SJCRH30 (cell line): ENCODE measurements at regions not wholly inside any gene's neighbourhood (a gene's known extent, or its start where the extent isn't known, plus 50 kb on each side); places are given as distances from the start of the nearest gene placed in this dataset.
"Not testable (repeated sequence)": the region's sequence is repeated elsewhere in the genome, so short reads cannot be mapped to it uniquely, and the experiment has no call there.

Experiments used
- DNase-seq, 2 experiments: peaks; one replicate each; pipeline ENCODE4 v3.0.0-alpha.2; 2015 to 2020
- H3K27ac ChIP-seq: fragments of 250-450 bp; sonication (Bioruptor Pico); 2 replicates; pipeline ENCODE4 v1.5.1; 2020; ENCODE audit warnings: mild to moderate bottlenecking, moderate library complexity
- H3K27me3 ChIP-seq: fragments of 250-450 bp; sonication (Bioruptor Pico); 2 replicates; pipeline ENCODE4 v1.5.1; 2020; ENCODE audit warnings: mild to moderate bottlenecking, moderate library complexity
- H3K36me3 ChIP-seq: fragments of 250-450 bp; sonication (Bioruptor Pico); 2 replicates; pipeline ENCODE4 v1.5.1; 2020; ENCODE audit warnings: mild to moderate bottlenecking, moderate library complexity
- H3K4me1 ChIP-seq: fragments of 250-450 bp; sonication (Bioruptor Pico); 2 replicates; pipeline ENCODE4 v1.5.1; 2020; ENCODE audit warnings: mild to moderate bottlenecking, moderate library complexity
- H3K4me3 ChIP-seq: fragments of 250-450 bp; sonication (Bioruptor Pico); 2 replicates; pipeline ENCODE4 v1.5.1; 2020; ENCODE audit warnings: mild to moderate bottlenecking, moderate library complexity
- H3K9me3 ChIP-seq: fragments of 250-450 bp; sonication (Bioruptor Pico); replicated peaks from 2 replicates; pipeline ENCODE4 v1.5.1; 2020; ENCODE audit warnings: mild to moderate bottlenecking, moderate library complexity

DNA sequence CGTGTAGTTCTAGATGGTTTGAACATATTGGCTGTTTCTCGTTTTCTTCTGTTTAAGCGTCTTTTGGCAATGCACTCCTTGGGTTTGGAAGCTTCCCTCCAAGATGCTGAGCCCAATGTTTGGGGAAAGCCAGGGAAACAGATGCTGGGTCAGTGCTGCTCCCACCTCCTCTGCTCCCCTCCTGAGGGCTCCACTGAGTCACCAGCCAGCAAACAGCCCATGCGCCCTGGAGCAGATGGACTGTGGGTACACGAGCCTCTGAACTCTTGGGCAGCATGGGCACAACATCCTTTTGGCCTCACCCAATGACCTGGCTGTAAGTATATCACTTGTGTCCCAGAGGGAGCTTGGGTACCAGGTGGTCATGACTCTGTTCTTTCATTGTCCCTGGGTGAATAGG lies 207.6 kb downstream of the BUB3 start:
- H3K27ac ChIP-seq = no peak overlapping the region
- H3K9me3 ChIP-seq = no peaks in the 10 kb centered on the region
- H3K4me1 ChIP-seq = no peaks in the 10 kb centered on the region
- H3K36me3 ChIP-seq = no peaks in the 10 kb centered on the region
- no peak for DNase-seq
- no peaks in the 10 kb centered on the region for H3K27me3 ChIP-seq
- no peak overlapping the region for H3K4me3 ChIP-seq

DNA sequence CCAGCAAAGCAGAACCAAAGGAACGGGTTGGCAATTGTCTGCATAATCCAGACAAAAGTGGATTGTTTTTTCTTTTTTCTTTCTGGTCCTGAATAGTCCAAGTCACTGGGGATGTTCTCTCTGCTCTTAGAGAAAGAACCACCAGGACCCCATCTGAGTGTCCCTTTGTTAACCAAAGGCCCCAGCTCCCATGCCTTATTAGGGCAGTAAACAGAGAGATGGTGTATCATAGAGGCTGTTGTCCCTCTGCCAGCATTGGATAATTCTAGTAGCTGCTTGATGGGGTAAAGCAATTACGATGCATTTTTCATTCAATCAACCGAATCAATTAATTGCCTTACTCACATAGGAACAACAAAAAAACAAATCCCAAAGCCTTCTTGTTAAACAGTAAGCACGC lies 213.0 kb downstream of the BUB3 start:
- H3K27me3 ChIP-seq = no peaks in the 10 kb centered on the region
- no peak for DNase-seq
- H3K4me3 ChIP-seq = no peak overlapping the region
- no peaks in the 10 kb centered on the region for H3K4me1 ChIP-seq
- H3K36me3 ChIP-seq = no peaks in the 10 kb centered on the region
- no peak overlapping the region for H3K27ac ChIP-seq
- H3K9me3 ChIP-seq = no peaks in the 10 kb centered on the region

DNA sequence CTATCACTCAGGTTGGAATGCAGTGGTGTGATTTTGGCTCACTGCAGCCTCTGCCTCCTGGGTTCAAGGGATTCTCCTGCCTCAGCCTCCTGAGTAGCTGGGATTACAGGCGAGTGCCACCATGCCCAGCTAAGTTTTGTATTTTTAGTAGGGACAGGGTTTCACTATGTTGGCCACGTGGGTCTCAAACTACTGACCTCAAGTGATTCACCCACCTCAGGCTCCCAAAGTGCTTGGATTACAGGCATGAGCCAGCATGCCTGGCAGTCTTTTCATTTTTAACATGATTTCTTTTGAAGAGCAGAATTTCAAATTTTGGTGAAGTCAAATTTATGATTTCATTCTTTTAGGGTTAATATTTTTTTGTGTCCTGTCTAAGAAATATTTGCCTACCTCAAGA lies 217.4 kb downstream of the BUB3 start:
- not testable (repeated sequence) for DNase-seq, H3K4me3 ChIP-seq, H3K9me3 ChIP-seq, H3K27me3 ChIP-seq, H3K4me1 ChIP-seq, H3K36me3 ChIP-seq, H3K27ac ChIP-seq

GRCh38 chr10:123373591-123373990 lies 219.4 kb downstream of the BUB3 start:
- no peak for DNase-seq
- H3K27ac ChIP-seq = no peak overlapping the region
- H3K27me3 ChIP-seq = no peaks in the 10 kb centered on the region
- H3K36me3 ChIP-seq = no peaks in the 10 kb centered on the region
- H3K9me3 ChIP-seq = no peaks in the 10 kb centered on the region
- no peaks in the 10 kb centered on the region for H3K4me1 ChIP-seq
- no peak overlapping the region for H3K4me3 ChIP-seq

- Histone ChIP-seq H3K4me1 (no peaks in the 10 kb centered on the region), H3K27ac (no peak overlapping the region), H3K36me3 (no peaks in the 10 kb centered on the region), H3K27me3 (no peaks in the 10 kb centered on the region), H3K4me3 (no peak overlapping the region), H3K9me3 (no peaks in the 10 kb centered on the region)
- DNase-seq = no peak
Measured at GRCh38 chr10:123375097-123375496, 220.9 kb downstream of the BUB3 start.

DNA sequence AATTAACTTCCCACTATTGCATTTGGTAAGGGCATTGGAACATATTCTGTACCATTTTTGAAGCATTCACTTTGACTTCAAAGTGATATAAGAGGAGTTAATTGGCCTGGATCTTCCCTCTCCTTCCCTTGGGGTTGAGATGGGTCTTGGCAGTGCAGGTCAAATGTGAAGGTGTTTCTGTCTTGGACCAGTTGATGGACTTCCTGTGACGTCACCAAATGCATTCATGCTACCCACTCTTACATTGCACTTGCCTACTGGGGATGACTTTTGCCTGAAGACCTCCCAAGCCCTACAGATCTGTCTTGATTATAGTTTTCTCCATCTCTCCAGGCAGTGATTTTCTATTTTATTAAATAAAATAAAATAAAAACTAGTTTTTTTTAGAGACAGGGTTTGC lies 221.5 kb downstream of the BUB3 start:
- H3K9me3 ChIP-seq = no peaks in the 10 kb centered on the region
- H3K4me1 ChIP-seq = no peaks in the 10 kb centered on the region
- H3K4me3 ChIP-seq = no peak overlapping the region
- no peak for DNase-seq
- H3K27ac ChIP-seq = no peak overlapping the region
- H3K36me3 ChIP-seq = no peaks in the 10 kb centered on the region
- H3K27me3 ChIP-seq = no peaks in the 10 kb centered on the region

- Histone ChIP-seq H3K4me3 (no peak overlapping the region), H3K27me3 (no peaks in the 10 kb centered on the region), H3K36me3 (no peaks in the 10 kb centered on the region), H3K4me1 (peaks cover 7% of the 10 kb centered on the region), H3K9me3 (no peaks in the 10 kb centered on the region), H3K27ac (no peak overlapping the region)
- no peak for DNase-seq
Measured at GRCh38 chr10:123377883-123378282, 223.7 kb downstream of the BUB3 start.

DNA sequence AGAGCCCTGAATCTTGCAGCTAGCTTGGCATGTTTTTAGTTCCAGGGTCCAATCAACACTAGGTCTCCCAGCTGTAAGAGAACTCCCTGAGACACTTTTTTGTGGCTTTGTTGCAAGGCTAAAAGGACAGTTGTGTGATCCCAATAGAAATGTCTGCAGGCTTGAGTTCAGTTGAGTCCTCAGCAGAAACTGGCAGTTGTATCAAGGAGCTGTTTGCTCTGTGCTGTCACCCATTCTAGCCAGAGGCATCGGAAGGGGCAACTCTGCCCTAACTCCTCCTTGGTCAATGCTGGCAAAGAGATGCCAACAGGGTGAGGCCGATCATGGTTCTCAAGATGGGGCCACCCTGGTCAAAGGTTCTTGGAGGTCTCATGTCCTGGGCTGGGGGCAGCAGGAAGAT lies 224.1 kb downstream of the BUB3 start:
- no peak overlapping the region for H3K27ac ChIP-seq
- H3K4me1 ChIP-seq = peaks cover 7% of the 10 kb centered on the region
- no peak overlapping the region for H3K4me3 ChIP-seq
- H3K36me3 ChIP-seq = no peaks in the 10 kb centered on the region
- H3K27me3 ChIP-seq = no peaks in the 10 kb centered on the region
- no peaks in the 10 kb centered on the region for H3K9me3 ChIP-seq
- DNase-seq = no peak

DNA sequence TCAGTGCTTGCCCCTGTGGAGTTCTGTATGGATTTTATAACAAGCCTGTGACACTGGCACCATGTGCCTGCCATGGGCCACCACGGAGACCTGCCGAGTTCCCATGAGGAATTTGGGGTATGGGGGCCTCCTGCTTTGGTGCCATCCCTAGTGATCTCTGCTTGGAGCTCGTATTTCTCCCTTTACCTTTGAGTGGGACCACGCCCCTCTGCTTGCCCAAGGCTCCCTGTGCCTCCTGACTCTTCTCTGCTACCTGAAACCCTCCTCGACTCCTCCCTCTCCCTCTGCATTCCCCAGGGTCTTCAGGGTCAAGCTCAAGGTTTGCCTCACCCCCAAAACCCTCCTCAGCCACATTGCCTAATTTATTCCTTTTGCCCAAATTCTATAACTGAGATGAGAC lies 225.0 kb downstream of the BUB3 start:
- H3K27ac ChIP-seq = no peak overlapping the region
- no peak overlapping the region for H3K4me3 ChIP-seq
- DNase-seq = no peak
- H3K9me3 ChIP-seq = no peaks in the 10 kb centered on the region
- H3K4me1 ChIP-seq = peaks cover 7% of the 10 kb centered on the region
- H3K27me3 ChIP-seq = no peaks in the 10 kb centered on the region
- H3K36me3 ChIP-seq = no peaks in the 10 kb centered on the region

GRCh38 chr10:123380491-123381085 lies 226.4 kb downstream of the BUB3 start:
- no peaks in the 10 kb centered on the region for H3K36me3 ChIP-seq
- H3K9me3 ChIP-seq = no peaks in the 10 kb centered on the region
- no peak overlapping the region for H3K4me3 ChIP-seq
- H3K27ac ChIP-seq = peak overlapping the region; percentile 28; the same call in 1 of the 2 replicates
- peaks cover 7% of the 10 kb centered on the region for H3K4me1 ChIP-seq
- no peaks in the 10 kb centered on the region for H3K27me3 ChIP-seq
- DNase-seq = peak in 1 of 2 experiments; percentile 36

- Histone ChIP-seq H3K4me1 (peaks cover 7% of the 10 kb centered on the region), H3K36me3 (no peaks in the 10 kb centered on the region), H3K27ac (peak overlapping the region; percentile 28), H3K9me3 (no peaks in the 10 kb centered on the region), H3K4me3 (no peak overlapping the region), H3K27me3 (no peaks in the 10 kb centered on the region)
- peak; percentile 6 to 63 for DNase-seq
Measured at GRCh38 chr10:123381224-123381623, 227.0 kb downstream of the BUB3 start.

GRCh38 chr10:123382491-123382890 lies 228.3 kb downstream of the BUB3 start:
- H3K27me3 ChIP-seq = no peaks in the 10 kb centered on the region
- no peaks in the 10 kb centered on the region for H3K36me3 ChIP-seq
- H3K4me1 ChIP-seq = peaks cover 7% of the 10 kb centered on the region
- H3K27ac ChIP-seq = no peak overlapping the region
- no peak overlapping the region for H3K4me3 ChIP-seq
- no peaks in the 10 kb centered on the region for H3K9me3 ChIP-seq
- no peak for DNase-seq

DNA sequence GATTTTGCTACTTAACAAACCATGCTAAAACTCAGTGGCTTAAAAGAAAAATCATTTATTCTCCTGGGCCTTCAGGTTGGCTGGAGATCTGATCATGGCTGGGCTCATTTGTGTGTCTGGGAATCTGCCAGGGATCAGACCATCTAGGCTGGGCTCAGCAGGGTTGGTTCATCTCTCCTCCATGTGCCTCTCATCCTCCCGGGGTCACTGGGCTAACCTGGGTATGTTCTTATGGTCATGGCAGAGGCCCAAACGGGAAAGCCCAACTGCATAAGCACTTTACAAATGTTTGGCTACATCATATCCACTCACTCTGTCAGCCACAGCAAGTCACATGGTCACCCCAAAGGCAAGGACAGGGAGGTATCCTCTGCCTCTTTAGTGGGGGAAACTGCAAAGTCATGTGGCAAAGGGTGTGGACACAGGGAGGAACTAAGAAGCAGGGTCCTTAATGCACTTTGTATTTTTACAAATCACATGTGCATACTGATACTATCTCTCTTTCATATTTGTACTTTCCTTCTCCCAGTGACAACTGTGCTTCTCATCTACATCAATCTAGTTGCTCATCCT lies 231.4 kb downstream of the BUB3 start:
- no peak overlapping the region for H3K4me3 ChIP-seq
- H3K27me3 ChIP-seq = no peaks in the 10 kb centered on the region
- no peak overlapping the region for H3K27ac ChIP-seq
- DNase-seq = no peak
- no peaks in the 10 kb centered on the region for H3K9me3 ChIP-seq
- no peaks in the 10 kb centered on the region for H3K36me3 ChIP-seq
- peaks cover 7% of the 10 kb centered on the region for H3K4me1 ChIP-seq

GRCh38 chr10:123389520-123389919 lies 235.3 kb downstream of the BUB3 start:
- Histone ChIP-seq H3K27me3 (no peaks in the 10 kb centered on the region), H3K27ac (no peak overlapping the region), H3K4me1 (no peaks in the 10 kb centered on the region), H3K36me3 (no peaks in the 10 kb centered on the region), H3K9me3 (no peaks in the 10 kb centered on the region), H3K4me3 (no peak overlapping the region)
- DNase-seq = no peak

GRCh38 chr10:123390332-123390731 lies 236.1 kb downstream of the BUB3 start:
- no peak overlapping the region for H3K4me3 ChIP-seq
- H3K27ac ChIP-seq = no peak overlapping the region
- H3K9me3 ChIP-seq = no peaks in the 10 kb centered on the region
- H3K4me1 ChIP-seq = no peaks in the 10 kb centered on the region
- DNase-seq = no peak
- H3K36me3 ChIP-seq = no peaks in the 10 kb centered on the region
- H3K27me3 ChIP-seq = no peaks in the 10 kb centered on the region

GRCh38 chr10:123390874-123391273 lies 236.7 kb downstream of the BUB3 start:
- Histone ChIP-seq H3K27me3 (no peaks in the 10 kb centered on the region), H3K4me3 (no peak overlapping the region), H3K4me1 (no peaks in the 10 kb centered on the region), H3K9me3 (no peaks in the 10 kb centered on the region), H3K36me3 (no peaks in the 10 kb centered on the region), H3K27ac (no peak overlapping the region)
- DNase-seq = no peak
